Transverse colon (tissue), 3 donors: ENCODE measurements at regions not wholly inside any gene's neighbourhood (a gene's known extent, or its start where the extent isn't known, plus 50 kb on each side); places are given as distances from the start of the nearest gene placed in this dataset.

Experiments
- EP300 ChIP-seq: sonication (generic); formaldehyde crosslinking; IDR thresholded peaks from one replicate; pipeline ENCODE4 v1.6.1; 2017; ENCODE audit warnings: antibody characterized with exemption, low read depth
- POLR2A ChIP-seq: fragments of 450-650 bp; IDR thresholded peaks from one replicate; pipeline ENCODE4 v1.6.1; 2016; ENCODE audit warnings: antibody characterized with exemption, mild to moderate bottlenecking, moderate library complexity
- POLR2AphosphoS5 ChIP-seq, 3 donors: sonication (generic); formaldehyde crosslinking; IDR thresholded peaks; one replicate each; pipeline ENCODE4 v1.6.1; 2016; ENCODE audit warnings: antibody characterized with exemption in 3 of 3

DNA sequence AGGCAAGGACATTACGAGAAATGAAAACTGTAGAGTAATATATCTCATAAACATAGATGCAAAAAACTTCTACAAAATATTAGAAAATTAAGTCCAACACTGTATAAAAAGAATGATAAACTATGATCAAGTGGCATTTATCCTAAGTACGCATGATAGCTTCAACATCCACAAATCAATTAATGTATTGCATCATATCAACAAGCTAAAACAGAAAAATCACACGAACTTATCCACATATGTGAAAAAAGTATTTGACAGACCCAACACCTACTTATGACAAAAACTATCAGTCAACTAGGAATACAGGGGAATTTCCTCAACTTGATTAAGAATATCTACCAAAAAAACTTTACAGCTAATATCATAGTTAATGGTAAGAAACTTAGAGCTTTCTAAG lies 129.9 kb upstream of the ALG10 start:
- no peak for TF ChIP-seq POLR2A
- TF ChIP-seq EP300 = no peak
- TF ChIP-seq POLR2AphosphoS5 (IDR thresholded peaks at IDR 0.05) = no peak
